HEK293 (cell line): ENCODE measurements at regions not wholly inside any gene's neighbourhood (a gene's known extent, or its start where the extent isn't known, plus 50 kb on each side); places are given as distances from the start of the nearest gene placed in this dataset.
A peak's percentile ranks its signal among the peaks of the same experiment; 100 is the strongest.

Experiments used
- EGR2 ChIP-seq: fragments of 450-650 bp; formaldehyde crosslinking; IDR thresholded peaks from 2 replicates; pipeline ENCODE4 v1.5.1; 2016; ENCODE audit warnings: low read depth, missing biosample characterization, missing genetic modification characterization
- IKZF3 ChIP-seq: fragments of 450-650 bp; IDR thresholded peaks from 2 replicates; pipeline ENCODE4 v1.5.0; 2018; ENCODE audit warnings: missing biosample characterization, mild to moderate bottlenecking, missing genetic modification characterization, moderate library complexity
- KLF9 ChIP-seq: fragments of 450-650 bp; formaldehyde crosslinking; IDR thresholded peaks from 2 replicates; pipeline ENCODE4 v1.5.1; 2016; ENCODE audit warnings: missing biosample characterization, missing genetic modification characterization, low read depth
- MZF1 ChIP-seq: fragments of 450-650 bp; formaldehyde crosslinking; IDR thresholded peaks from 2 replicates; pipeline ENCODE4 v1.5.1; 2017; ENCODE audit warnings: missing biosample characterization, missing genetic modification characterization, borderline replicate concordance
- PRDM4 ChIP-seq: fragments of 450-650 bp; formaldehyde crosslinking; IDR thresholded peaks from 2 replicates; pipeline ENCODE4 v1.5.1; 2017; ENCODE audit warnings: missing biosample characterization, missing genetic modification characterization
- SP7 ChIP-seq: fragments of 450-650 bp; formaldehyde crosslinking; IDR thresholded peaks from 2 replicates; pipeline ENCODE4 v1.5.1; 2016; ENCODE audit warnings: missing biosample characterization, missing genetic modification characterization
- ZBTB20 ChIP-seq: fragments of 450-650 bp; formaldehyde crosslinking; IDR thresholded peaks from 2 replicates; pipeline ENCODE4 v1.5.1; 2016; ENCODE audit warnings: missing biosample characterization, missing genetic modification characterization
- ZNF202 ChIP-seq: fragments of 450-650 bp; formaldehyde crosslinking; IDR thresholded peaks from 2 replicates; pipeline ENCODE4 v1.5.1; 2016; ENCODE audit warnings: missing biosample characterization, missing genetic modification characterization, borderline replicate concordance
- ZNF335 ChIP-seq: fragments of 450-650 bp; formaldehyde crosslinking; conservative IDR thresholded peaks from 2 replicates; pipeline ENCODE4 v1.5.1; 2016; ENCODE audit warnings: missing biosample characterization, missing genetic modification characterization
- ZNF362 ChIP-seq: fragments of 450-650 bp; formaldehyde crosslinking; IDR thresholded peaks from 2 replicates; pipeline ENCODE4 v1.5.1; 2016; ENCODE audit warnings: missing biosample characterization, missing genetic modification characterization
- ZNF530 ChIP-seq: fragments of 450-650 bp; formaldehyde crosslinking; IDR thresholded peaks from 2 replicates; pipeline ENCODE4 v1.5.1; 2016; ENCODE audit warnings: low read depth, missing biosample characterization, missing genetic modification characterization
- ZNF585B ChIP-seq: fragments of 450-650 bp; formaldehyde crosslinking; IDR thresholded peaks from 2 replicates; pipeline ENCODE4 v1.5.1; 2016; ENCODE audit warnings: missing biosample characterization, missing genetic modification characterization
- ZNF600 ChIP-seq: fragments of 450-650 bp; formaldehyde crosslinking; IDR thresholded peaks from 2 replicates; pipeline ENCODE4 v1.5.1; 2016; ENCODE audit warnings: missing biosample characterization, missing genetic modification characterization
- ZNF677 ChIP-seq: fragments of 450-650 bp; IDR thresholded peaks from 2 replicates; pipeline ENCODE4 v1.5.0; 2018; ENCODE audit warnings: missing biosample characterization, mild to moderate bottlenecking, missing genetic modification characterization, moderate library complexity
- ZNF692 ChIP-seq: fragments of 450-650 bp; formaldehyde crosslinking; IDR thresholded peaks from 2 replicates; pipeline ENCODE4 v1.5.1; 2016; ENCODE audit warnings: missing biosample characterization, missing genetic modification characterization
- ZNF707 ChIP-seq: fragments of 450-650 bp; formaldehyde crosslinking; IDR thresholded peaks from 2 replicates; pipeline ENCODE4 v1.5.1; 2016; ENCODE audit warnings: missing biosample characterization, missing genetic modification characterization
- ZSCAN30 ChIP-seq: fragments of 450-650 bp; IDR thresholded peaks from 2 replicates; pipeline ENCODE4 v1.5.1; 2018; ENCODE audit warnings: missing biosample characterization, mild to moderate bottlenecking, missing genetic modification characterization, moderate library complexity
- ZXDB ChIP-seq: fragments of 450-650 bp; formaldehyde crosslinking; IDR thresholded peaks from 2 replicates; pipeline ENCODE4 v1.5.1; 2016; ENCODE audit warnings: missing biosample characterization, missing genetic modification characterization
- TF ChIP-seq, protein P1 (sequence below): fragments of 450-650 bp; formaldehyde crosslinking; IDR thresholded peaks from 2 replicates; pipeline ENCODE4 v1.5.1; 2016; ENCODE audit warnings: missing biosample characterization, missing genetic modification characterization
- TF ChIP-seq, protein P2 (sequence below): fragments of 450-650 bp; formaldehyde crosslinking; IDR thresholded peaks from 2 replicates; pipeline ENCODE4 v1.5.1; 2016; ENCODE audit warnings: missing biosample characterization, missing genetic modification characterization
- TF ChIP-seq, protein P3 (sequence below): fragments of 450-650 bp; formaldehyde crosslinking; IDR thresholded peaks from 2 replicates; pipeline ENCODE4 v1.5.1; 2017; ENCODE audit warnings: missing biosample characterization, missing genetic modification characterization
- TF ChIP-seq, protein P4 (sequence below): fragments of 450-650 bp; formaldehyde crosslinking; IDR thresholded peaks from 2 replicates; pipeline ENCODE4 v1.5.1; 2016; ENCODE audit warnings: missing biosample characterization, missing genetic modification characterization

DNA sequence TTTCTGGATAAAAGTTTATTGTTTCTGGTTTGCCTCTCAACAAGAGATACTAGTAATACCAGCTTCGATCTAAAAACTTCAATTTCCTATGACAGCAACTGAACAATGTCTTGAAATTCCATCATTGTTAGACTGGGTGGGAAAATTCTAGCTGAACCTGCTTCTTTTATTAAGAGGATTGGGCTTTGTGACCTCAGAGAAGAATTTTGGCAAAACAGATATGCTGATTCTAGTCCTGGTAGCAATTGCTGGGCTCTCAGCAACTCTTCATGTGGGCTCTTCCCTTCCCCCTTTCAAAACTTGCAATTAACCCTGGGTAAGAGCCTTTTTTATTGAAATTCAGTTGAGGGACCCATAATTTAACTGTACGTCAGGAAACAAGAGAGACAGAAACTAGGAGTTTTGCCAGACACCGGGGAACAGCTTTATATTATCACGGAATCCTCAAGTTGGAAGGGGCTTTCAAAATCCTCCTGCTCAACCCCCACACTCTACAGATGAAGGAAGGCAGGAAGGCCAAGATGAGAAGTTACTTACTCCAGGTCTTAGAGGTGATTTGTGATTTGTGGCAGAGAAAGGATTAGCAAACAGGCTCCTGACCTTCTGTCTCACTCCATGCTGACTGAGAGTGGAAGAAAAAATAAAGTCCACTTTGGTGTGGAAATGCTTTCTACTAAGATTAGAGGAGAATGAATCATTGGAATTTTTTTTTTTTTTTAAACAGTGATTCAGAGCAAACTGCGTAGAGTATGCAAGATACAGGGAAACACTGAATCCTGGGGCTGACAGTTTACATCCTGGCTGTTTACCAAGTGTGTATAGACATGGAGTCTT is 239.0 kb upstream of the ATP2B1 start (continued):
- TF ChIP-seq, protein P1, sequence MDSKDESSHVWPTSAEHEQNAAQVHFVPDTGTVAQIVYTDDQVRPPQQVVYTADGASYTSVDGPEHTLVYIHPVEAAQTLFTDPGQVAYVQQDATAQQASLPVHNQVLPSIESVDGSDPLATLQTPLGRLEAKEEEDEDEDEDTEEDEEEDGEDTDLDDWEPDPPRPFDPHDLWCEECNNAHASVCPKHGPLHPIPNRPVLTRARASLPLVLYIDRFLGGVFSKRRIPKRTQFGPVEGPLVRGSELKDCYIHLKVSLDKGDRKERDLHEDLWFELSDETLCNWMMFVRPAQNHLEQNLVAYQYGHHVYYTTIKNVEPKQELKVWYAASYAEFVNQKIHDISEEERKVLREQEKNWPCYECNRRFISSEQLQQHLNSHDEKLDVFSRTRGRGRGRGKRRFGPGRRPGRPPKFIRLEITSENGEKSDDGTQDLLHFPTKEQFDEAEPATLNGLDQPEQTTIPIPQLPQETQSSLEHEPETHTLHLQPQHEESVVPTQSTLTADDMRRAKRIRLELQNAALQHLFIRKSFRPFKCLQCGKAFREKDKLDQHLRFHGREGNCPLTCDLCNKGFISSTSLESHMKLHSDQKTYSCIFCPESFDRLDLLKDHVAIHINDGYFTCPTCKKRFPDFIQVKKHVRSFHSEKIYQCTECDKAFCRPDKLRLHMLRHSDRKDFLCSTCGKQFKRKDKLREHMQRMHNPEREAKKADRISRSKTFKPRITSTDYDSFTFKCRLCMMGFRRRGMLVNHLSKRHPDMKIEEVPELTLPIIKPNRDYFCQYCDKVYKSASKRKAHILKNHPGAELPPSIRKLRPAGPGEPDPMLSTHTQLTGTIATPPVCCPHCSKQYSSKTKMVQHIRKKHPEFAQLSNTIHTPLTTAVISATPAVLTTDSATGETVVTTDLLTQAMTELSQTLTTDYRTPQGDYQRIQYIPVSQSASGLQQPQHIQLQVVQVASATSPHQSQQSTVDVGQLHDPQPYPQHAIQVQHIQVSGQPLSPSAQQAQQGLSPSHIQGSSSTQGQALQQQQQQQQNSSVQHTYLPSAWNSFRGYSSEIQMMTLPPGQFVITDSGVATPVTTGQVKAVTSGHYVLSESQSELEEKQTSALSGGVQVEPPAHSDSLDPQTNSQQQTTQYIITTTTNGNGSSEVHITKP (tag by site-specific recombination), result peak; percentile 25; the same call in 1 of the 2 replicates
- TF ChIP-seq ZNF335 (tag by site-specific recombination) (0 out of 2 replicates have a peak, but pooled peaks have one; percentile 37), ZNF677 (tag by site-specific recombination) (no peak), ZSCAN30 (tag by site-specific recombination) (peak; percentile 87), PRDM4 (tag by site-specific recombination) (peak; percentile 71), MZF1 (peak; percentile 92), EGR2 (no peak), ZNF585B (tag by site-specific recombination) (no peak), SP7 (tag by site-specific recombination) (peak; percentile 96), ZXDB (peak; percentile 48; the same call in 1 of the 2 replicates), KLF9 (no peak), ZNF692 (tag by site-specific recombination) (0 out of 2 replicates have a peak, but pooled peaks have one; percentile 38), ZBTB20 (peak; percentile 87), ZNF707 (no peak), IKZF3 (peak; percentile 62), ZNF202 (tag by site-specific recombination) (no peak), ZNF600 (tag by site-specific recombination) (0 out of 2 replicates have a peak, but pooled peaks have one; percentile 21), ZNF362 (tag by site-specific recombination) (peak; percentile 91), ZNF530 (tag by site-specific recombination) (no peak)
- TF ChIP-seq, protein P2, sequence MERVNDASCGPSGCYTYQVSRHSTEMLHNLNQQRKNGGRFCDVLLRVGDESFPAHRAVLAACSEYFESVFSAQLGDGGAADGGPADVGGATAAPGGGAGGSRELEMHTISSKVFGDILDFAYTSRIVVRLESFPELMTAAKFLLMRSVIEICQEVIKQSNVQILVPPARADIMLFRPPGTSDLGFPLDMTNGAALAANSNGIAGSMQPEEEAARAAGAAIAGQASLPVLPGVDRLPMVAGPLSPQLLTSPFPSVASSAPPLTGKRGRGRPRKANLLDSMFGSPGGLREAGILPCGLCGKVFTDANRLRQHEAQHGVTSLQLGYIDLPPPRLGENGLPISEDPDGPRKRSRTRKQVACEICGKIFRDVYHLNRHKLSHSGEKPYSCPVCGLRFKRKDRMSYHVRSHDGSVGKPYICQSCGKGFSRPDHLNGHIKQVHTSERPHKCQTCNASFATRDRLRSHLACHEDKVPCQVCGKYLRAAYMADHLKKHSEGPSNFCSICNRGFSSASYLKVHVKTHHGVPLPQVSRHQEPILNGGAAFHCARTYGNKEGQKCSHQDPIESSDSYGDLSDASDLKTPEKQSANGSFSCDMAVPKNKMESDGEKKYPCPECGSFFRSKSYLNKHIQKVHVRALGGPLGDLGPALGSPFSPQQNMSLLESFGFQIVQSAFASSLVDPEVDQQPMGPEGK (tag by site-specific recombination), result peak; percentile 44; the same call in 1 of the 2 replicates
- TF ChIP-seq, protein P3, sequence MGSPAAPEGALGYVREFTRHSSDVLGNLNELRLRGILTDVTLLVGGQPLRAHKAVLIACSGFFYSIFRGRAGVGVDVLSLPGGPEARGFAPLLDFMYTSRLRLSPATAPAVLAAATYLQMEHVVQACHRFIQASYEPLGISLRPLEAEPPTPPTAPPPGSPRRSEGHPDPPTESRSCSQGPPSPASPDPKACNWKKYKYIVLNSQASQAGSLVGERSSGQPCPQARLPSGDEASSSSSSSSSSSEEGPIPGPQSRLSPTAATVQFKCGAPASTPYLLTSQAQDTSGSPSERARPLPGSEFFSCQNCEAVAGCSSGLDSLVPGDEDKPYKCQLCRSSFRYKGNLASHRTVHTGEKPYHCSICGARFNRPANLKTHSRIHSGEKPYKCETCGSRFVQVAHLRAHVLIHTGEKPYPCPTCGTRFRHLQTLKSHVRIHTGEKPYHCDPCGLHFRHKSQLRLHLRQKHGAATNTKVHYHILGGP (tag by site-specific recombination), result no peak
- TF ChIP-seq, protein P4, sequence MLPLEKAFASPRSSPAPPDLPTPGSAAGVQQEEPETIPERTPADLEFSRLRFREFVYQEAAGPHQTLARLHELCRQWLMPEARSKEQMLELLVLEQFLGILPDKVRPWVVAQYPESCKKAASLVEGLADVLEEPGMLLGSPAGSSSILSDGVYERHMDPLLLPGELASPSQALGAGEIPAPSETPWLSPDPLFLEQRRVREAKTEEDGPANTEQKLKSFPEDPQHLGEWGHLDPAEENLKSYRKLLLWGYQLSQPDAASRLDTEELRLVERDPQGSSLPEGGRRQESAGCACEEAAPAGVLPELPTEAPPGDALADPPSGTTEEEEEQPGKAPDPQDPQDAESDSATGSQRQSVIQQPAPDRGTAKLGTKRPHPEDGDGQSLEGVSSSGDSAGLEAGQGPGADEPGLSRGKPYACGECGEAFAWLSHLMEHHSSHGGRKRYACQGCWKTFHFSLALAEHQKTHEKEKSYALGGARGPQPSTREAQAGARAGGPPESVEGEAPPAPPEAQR (tag by site-specific recombination), result no peak
